ENCODE measurements at regions not wholly inside any gene's neighbourhood (a gene's known extent, or its start where the extent isn't known, plus 50 kb on each side); places are given as distances from the start of the nearest gene placed in this dataset.
"Not testable (repeated sequence)": the region's sequence is repeated elsewhere in the genome, so short reads cannot be mapped to it uniquely, and the experiment has no call there.

- no peak for DNase-seq (ENCODE audit: low read depth)
Observed at GRCh38 chr15:35929740-35930444, 383.9 kb upstream of the DPH6 start.

DNA sequence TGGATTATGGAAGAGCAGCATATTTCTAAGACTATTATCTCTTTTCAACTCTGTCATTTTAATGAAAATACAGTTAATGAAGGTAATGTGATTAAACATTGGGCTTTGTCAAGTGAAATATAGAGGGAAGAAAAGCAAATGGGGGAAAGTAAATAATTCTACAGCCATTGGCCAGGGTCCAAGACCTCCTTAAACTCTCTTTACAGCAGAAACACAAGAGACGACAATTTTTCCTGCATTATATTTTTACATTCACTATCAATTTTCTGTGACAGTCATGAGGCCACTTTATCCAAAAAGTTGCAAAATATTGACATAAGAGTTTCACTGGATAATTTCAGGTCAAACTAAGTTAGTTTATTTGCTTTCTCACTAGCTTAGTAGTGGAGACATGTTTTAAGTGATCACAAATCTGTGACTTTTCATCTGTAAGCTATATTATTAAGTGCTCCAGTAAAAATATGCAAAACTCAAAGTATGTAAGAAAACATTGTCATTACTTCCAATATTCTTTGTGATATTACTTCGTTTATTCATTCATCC, 385.9 kb upstream of the DPH6 start:
- DNase-seq (ENCODE audit: low read depth): no peak

GRCh38 chr15:35932531-35932930, 386.6 kb upstream of the DPH6 start:
- no peak for DNase-seq (ENCODE audit: low read depth)

DNA sequence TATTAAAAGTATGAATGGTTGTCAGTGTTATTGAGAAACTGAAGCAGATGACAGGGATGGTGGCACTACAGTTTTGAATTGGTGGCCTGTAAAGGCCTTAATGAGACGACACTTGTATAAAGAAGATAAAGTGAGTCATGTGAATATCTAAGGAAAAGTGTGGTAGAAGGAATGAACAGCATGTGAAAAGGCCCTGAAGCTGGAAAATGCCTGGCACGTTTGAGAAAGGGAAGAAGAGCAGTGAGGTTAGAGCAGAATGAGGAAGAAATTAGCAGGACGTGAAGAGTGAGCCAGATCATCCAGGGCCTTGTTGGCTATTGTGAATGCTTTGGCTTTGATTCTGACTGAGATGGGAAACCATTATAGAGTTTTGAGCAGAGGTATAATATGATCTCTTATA, 387.6 kb upstream of the DPH6 start:
- no peak for DNase-seq (ENCODE audit: low read depth)

- DNase-seq (ENCODE audit: low read depth): no peak
Observed at GRCh38 chr15:35934383-35935049, 388.6 kb upstream of the DPH6 start.

GRCh38 chr15:35936284-35936683, 390.3 kb upstream of the DPH6 start:
- no peak for DNase-seq (ENCODE audit: low read depth)

DNA sequence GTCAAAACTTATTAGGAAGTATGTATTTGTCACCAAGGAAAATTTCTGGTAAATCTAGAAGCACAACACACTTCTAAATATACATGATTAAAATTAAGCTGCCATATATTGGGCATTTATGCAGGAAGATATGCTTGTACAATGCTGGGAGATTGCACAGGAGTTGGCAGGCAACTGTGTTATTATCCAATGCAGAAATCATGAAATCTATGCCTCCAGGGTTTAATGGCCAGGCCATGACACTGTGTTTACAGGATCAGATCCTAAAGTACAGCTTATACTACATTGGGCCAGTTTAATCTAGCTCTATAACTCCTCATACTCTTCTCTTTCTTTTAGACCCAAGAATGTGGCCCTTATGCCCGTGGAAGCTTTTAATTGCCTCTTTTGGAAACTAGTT, 391.4 kb upstream of the DPH6 start:
- no peak for DNase-seq (ENCODE audit: low read depth)

- DNase-seq (ENCODE audit: low read depth): no peak
Observed at GRCh38 chr15:35944945-35945585, 399.1 kb upstream of the DPH6 start.

DNA sequence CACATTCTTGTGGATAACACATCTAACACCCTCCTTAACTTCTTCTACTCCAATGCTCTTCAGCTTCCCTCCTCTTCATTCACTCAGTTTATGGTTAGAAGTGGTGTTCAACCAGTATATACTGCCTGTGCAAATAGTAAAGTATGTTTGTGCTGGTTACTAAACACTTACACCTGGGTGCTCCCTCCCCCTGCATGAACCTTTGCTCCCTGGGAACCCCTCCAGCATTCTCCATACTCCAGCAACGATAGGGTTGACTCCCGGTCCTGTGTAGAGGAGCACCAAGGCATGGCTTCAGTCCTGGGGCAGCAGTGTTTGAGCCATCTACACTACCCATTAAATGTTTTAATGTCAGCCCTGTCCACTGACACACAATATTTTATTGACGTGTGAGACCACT, 407.5 kb upstream of the DPH6 start:
- no peak for DNase-seq (ENCODE audit: low read depth)

DNA sequence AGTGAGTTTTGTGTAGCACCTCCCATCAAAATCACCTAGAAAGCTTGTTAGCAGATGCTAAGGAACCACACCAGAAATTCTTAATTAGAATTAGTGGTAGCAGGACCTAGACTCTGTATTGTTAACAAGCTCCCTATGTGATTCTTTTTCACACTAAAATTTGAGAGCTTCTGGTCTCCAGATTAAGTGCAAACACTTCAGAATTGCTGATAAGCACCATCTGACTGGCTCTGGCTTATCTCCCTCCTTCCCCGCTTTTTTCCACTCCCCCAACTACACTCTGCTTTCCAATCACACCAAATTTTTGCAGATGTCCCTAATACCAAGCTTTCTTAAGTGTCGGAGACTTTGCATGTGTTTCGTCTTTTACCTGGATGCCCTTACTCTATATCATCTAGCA, 410.1 kb upstream of the DPH6 start:
- no peak for DNase-seq (ENCODE audit: low read depth)

GRCh38 chr15:35958021-35958420, 412.1 kb upstream of the DPH6 start:
- no peak for DNase-seq (ENCODE audit: low read depth)

GRCh38 chr15:35958975-35959374, 413.0 kb upstream of the DPH6 start:
- no peak for DNase-seq (ENCODE audit: low read depth)

- DNase-seq (ENCODE audit: low read depth): no peak
Observed at GRCh38 chr15:35963326-35963725, 417.4 kb upstream of the DPH6 start.

- no peak for DNase-seq (ENCODE audit: low read depth)
Observed at GRCh38 chr15:35966781-35967180, 420.8 kb upstream of the DPH6 start.

GRCh38 chr15:35967968-35968367, 422.0 kb upstream of the DPH6 start:
- DNase-seq (ENCODE audit: low read depth): not testable (repeated sequence)

DNA sequence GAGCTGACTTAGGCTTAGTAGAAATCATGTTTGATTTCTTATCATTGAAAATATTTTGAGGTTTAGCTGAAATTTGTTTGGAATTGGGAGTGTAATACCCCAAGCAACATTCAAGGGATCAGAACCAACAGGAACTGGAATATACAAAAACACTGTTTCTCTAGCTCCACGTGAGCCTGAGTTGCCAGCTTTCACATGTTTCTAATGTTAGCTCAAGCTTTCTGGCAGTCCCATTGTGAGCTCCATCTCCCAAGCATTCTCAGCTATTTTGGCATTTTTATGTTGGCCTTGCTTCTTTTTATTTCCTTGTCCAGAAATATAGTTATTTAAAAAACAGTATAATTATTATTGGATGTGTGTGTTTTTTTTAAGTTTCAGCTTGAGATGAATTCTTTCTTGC, 427.1 kb upstream of the DPH6 start:
- no peak for DNase-seq (ENCODE audit: low read depth)

DNA sequence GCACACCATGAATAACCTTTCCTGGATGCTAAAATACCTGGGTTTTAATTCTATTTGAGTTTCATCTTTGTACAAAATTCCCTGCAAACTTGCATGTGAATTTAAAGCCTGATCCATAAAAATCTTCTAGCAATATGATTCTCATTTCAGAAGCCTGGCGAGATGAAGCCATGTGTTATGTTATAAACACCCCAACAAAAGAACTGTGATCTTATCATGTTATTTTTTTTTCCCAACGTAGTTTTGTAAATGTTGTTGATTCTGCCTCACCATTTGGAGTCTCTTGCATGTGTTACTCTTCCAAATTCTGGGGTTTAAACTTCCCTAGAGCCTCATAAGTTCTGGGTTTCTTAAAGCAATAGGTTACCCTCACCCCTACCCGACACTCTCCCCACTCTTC, 428.1 kb upstream of the DPH6 start:
- DNase-seq (ENCODE audit: low read depth): no peak

DNA sequence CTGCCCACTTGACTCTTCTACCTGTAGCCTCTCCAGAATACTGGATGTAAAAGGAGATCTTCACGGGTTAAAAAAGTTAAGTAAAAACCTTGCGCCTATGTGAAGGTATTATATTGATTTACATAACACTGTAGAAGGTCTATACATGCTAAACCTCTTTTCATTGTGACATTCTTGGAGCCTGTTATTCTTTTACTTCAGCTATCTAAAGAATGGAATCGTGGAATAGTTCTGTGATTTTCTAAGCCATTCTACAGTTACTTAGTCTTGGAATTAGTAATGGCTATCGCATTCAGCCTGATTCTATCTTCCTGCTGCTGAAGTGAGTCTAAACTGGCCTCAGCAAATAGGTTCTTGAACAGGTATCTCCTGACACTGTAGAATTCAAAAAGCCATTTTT, 430.0 kb upstream of the DPH6 start:
- DNase-seq (ENCODE audit: low read depth): no peak

- DNase-seq (ENCODE audit: low read depth): no peak
Observed at GRCh38 chr15:35979608-35980007, 433.6 kb upstream of the DPH6 start.

DNA sequence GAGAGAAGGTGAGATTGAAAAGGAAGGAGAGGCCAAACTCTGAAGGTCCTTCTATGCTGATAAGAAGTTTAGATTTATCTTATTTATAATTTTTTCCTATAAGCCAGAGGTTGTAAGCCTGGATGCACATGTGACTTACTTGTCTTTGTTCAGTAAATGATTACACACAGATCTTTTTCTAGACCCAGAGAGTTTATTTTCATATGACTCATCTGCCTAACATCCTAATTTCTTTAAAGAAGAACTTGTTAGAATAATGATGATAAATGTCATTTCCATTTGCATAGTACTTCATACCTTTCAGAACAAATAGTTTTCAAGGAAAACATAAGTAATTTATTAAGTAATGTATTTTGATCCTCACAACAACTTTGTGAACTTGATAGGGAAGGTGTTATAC, 434.8 kb upstream of the DPH6 start:
- no peak for DNase-seq (ENCODE audit: low read depth)

- DNase-seq (ENCODE audit: low read depth): no peak
Observed at GRCh38 chr15:35986191-35986721, 440.3 kb upstream of the DPH6 start.

GRCh38 chr15:35987056-35987455, 441.1 kb upstream of the DPH6 start:
- DNase-seq (ENCODE audit: low read depth): no peak

DNA sequence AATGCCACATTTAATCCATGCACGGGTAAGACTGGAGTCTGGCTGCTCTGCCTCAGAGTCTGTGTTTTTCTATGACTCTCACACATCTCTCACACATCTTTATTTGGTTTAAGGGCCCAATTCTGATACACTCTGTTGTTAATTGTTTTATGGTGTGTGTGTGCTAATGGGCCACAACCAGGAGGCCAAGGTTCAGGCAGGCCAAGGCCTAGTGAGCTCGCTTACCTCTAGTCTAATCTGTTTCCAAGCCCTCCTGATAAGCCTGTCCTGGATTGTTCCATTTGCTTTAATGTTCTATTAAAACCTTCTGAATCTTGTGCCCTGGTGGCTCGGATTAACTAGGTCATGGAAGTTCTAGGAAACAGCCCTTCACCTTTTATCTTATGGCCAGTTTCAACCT, 445.4 kb upstream of the DPH6 start:
- no peak for DNase-seq (ENCODE audit: low read depth)

Data from HS-27A (cell line).